Spleen (tissue), 11 donors: ENCODE measurements at regions not wholly inside any gene's neighbourhood (a gene's known extent, or its start where the extent isn't known, plus 50 kb on each side); places are given as distances from the start of the nearest gene placed in this dataset.

ENCODE experiments used
- DNase-seq: peaks from one replicate; pipeline ENCODE4 v3.0.0-alpha.2; 2020
- H3K27ac ChIP-seq, 8 donors: fragments of 200-600 bp; sonication (generic) in 7 of 8; 1 replicate in 4 of 8; 2 replicates in 4 of 8; pipeline versions ENCODE4 v1.5.0 to v1.8.0; 2016 to 2021; ENCODE audit warnings: inconsistent platforms in 4 of 8, mild to moderate bottlenecking in 4 of 8, moderate library complexity in 1 of 8
- H3K27me3 ChIP-seq, 7 donors: fragments of 200-600 bp; sonication (generic) in 6 of 7; replicated peaks in 1 of 7; 1 replicate in 4 of 7; 2 replicates in 3 of 7; pipeline versions ENCODE4 v1.5.0 to v1.8.0; 2016 to 2021; ENCODE audit warnings: inconsistent platforms in 3 of 7, mild to moderate bottlenecking in 1 of 7
- H3K36me3 ChIP-seq, 6 donors: fragments of 200-600 bp; sonication (generic) in 5 of 6; 1 replicate in 4 of 6; 2 replicates in 2 of 6; pipeline versions ENCODE4 v1.5.0 to v1.8.0; 2016 to 2021; ENCODE audit warnings: inconsistent platforms in 2 of 6
- H3K4me1 ChIP-seq, 6 donors: fragments of 200-600 bp; sonication (generic) in 5 of 6; 1 replicate in 3 of 6; 2 replicates in 3 of 6; pipeline versions ENCODE4 v1.5.0 to v1.8.0; 2016 to 2021; ENCODE audit warnings: inconsistent platforms in 3 of 6
- H3K4me3 ChIP-seq, 8 donors: fragments of 200-600 bp; sonication (generic) in 7 of 8; 1 replicate in 4 of 8; 2 replicates in 4 of 8; pipeline versions ENCODE4 v1.5.0 to v1.8.0; 2016 to 2021; ENCODE audit warnings: inconsistent platforms in 4 of 8, mild to moderate bottlenecking in 4 of 8, moderate library complexity in 2 of 8
- H3K9me3 ChIP-seq, 8 donors: fragments of 200-600 bp; sonication (generic) in 7 of 8; 1 replicate in 4 of 8; 2 replicates in 4 of 8; pipeline versions ENCODE4 v1.5.0 to v1.8.0; 2016 to 2021; ENCODE audit warnings: inconsistent platforms in 4 of 8
- POLR2A ChIP-seq, 3 donors: fragments of 450-650 bp; IDR thresholded peaks; one replicate each; pipeline ENCODE4 v1.5.1; 2017; ENCODE audit warnings: antibody characterized with exemption in 3 of 3, mild to moderate bottlenecking in 1 of 3
- POLR2AphosphoS5 ChIP-seq, 3 donors: sonication (generic); formaldehyde crosslinking; IDR thresholded peaks; one replicate each; pipeline ENCODE4 v1.5.1; 2017; ENCODE audit warnings: antibody characterized with exemption in 3 of 3
- WGBS, 5 donors: extraction: QIAGEN DNeasy Blood & Tissue Kit in 3 of 5; methylation state at CpG; one replicate each; pipeline versions ENCODE4 v1.1.5 to v1.1.7; 2013 to 2018; 5-methylcytosine and 5-hydroxymethylcytosine counted together
- intact Hi-C: fragments of 100-400 bp; cut with DNase I; formaldehyde crosslinking; loops from one replicate; pipeline ENCODE4 v1.15.0; 2023; ENCODE audit warnings: low total_unique reads
- TF ChIP-seq, protein P1 (sequence below), 11 experiments: fragments of 200-600 bp in 7 of 11; fragments of 450-650 bp in 4 of 11; sonication (generic) in 4 of 11; IDR thresholded peaks in 8 of 11; conservative IDR thresholded peaks in 3 of 11; 1 replicate in 7 of 11; 2 replicates in 4 of 11; pipeline versions ENCODE4 v1.4.0 to v1.8.0; 2016 to 2021; ENCODE audit warnings: antibody characterized with exemption in 11 of 11, inconsistent platforms in 4 of 11, mild to moderate bottlenecking in 1 of 11
- donor health status: healthy with polysubstance abuse.
- donor health status: DM: no; HTN: no; CAD: no; lungs with moderate emphysema.
- donor health status: DM: no; HTN: no; CAD: no.
- donor health status: Bipolar disorder and iron deficiency.
- donor health status: healthy.
- donor health status: DM: no; HTN: no; CAD: no.
- donor health status: DM: yes; HTN: yes; CAD: no.

- DNase-seq: no peak
- intact Hi-C loops: no loop called here
- no peak for TF ChIP-seq POLR2AphosphoS5 (IDR thresholded peaks at IDR 0.05)
Measured at GRCh38 chr6:109230453-109230852, 135.1 kb downstream of the CEP57L1 start.

DNA sequence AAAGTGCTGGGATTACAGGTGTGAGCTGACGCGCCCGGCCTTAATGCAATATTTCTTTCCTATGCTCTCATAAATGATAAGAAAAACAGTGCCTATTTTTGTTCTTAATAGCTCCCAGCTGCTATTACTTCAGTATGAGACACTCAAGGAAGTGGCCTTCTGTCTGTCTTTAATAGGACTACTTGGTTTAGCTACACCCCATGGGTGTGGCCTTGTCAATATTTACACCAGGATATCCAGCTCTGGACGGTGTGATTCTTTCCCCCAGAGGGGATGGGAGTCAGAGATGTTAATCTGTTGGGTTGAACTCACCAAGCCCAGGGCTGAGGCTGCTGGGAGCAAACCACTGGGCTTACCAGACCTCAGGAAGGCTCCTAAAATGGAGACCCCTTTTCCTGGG lies 134.2 kb downstream of the CEP57L1 start:
- Histone ChIP-seq H3K27me3 (no peaks in the 10 kb centered on the region), H3K4me1 (no peaks in the 10 kb centered on the region), H3K4me3 (no peak overlapping the region), H3K9me3 (no peaks in the 10 kb centered on the region), H3K27ac (no peak overlapping the region), H3K36me3 (no peaks in the 10 kb centered on the region)
- no peak for DNase-seq
- TF ChIP-seq, protein P1, sequence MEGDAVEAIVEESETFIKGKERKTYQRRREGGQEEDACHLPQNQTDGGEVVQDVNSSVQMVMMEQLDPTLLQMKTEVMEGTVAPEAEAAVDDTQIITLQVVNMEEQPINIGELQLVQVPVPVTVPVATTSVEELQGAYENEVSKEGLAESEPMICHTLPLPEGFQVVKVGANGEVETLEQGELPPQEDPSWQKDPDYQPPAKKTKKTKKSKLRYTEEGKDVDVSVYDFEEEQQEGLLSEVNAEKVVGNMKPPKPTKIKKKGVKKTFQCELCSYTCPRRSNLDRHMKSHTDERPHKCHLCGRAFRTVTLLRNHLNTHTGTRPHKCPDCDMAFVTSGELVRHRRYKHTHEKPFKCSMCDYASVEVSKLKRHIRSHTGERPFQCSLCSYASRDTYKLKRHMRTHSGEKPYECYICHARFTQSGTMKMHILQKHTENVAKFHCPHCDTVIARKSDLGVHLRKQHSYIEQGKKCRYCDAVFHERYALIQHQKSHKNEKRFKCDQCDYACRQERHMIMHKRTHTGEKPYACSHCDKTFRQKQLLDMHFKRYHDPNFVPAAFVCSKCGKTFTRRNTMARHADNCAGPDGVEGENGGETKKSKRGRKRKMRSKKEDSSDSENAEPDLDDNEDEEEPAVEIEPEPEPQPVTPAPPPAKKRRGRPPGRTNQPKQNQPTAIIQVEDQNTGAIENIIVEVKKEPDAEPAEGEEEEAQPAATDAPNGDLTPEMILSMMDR (IDR thresholded peaks at IDR 0.05 in 8 of 11, conservative IDR thresholded peaks at IDR 0.05 in 3 of 11): no peak
- no peak for TF ChIP-seq POLR2AphosphoS5 (IDR thresholded peaks at IDR 0.05)
- TF ChIP-seq POLR2A (IDR thresholded peaks at IDR 0.05): no peak
- intact Hi-C loops: no loop called here
- WGBS, 5 donors: 79 to 89% (median 84%) methylated on average over 4 of the region's 4 CpGs

More at GRCh38 chr6:109230453-109230852, 135.1 kb downstream of the CEP57L1 start:
- no peaks in the 10 kb centered on the region for H3K27me3 ChIP-seq
- 92 to 97% (median 95%) methylated on average over 7 of the region's 7 CpGs for WGBS, 5 donors
- H3K27ac ChIP-seq: no peak overlapping the region
- H3K9me3 ChIP-seq: no peaks in the 10 kb centered on the region
- H3K36me3 ChIP-seq: no peaks in the 10 kb centered on the region
- H3K4me1 ChIP-seq: peaks cover 0 to 3% (median 0%) of the 10 kb centered on the region in 6 donors
- H3K4me3 ChIP-seq: no peak overlapping the region

DNA sequence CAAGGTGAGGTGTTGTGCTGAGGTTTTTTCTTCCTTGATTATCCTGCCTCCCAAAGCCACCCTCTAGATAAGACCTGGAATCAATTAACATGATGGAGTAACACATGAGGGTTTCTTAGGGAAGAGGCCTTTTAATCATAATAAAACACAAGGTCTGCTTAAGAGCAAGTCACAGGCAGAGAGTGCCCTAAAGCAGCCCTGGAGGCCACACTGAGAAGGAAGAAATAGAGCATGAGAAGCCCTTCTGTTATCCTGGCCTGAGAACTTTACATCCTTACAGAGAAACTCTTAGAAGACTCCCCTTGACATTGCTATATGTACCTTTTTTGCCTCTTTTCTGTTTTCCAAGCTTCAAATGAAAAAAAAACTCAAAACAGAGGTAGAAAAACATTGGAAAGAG lies 132.3 kb downstream of the CEP57L1 start:
- Histone ChIP-seq H3K4me3 (no peak overlapping the region), H3K27me3 (no peaks in the 10 kb centered on the region), H3K27ac (no peak overlapping the region), H3K9me3 (no peaks in the 10 kb centered on the region), H3K4me1 (no peaks in the 10 kb centered on the region), H3K36me3 (no peaks in the 10 kb centered on the region)
- intact Hi-C loops: no loop called here
- DNase-seq: no peak
- no peak for TF ChIP-seq POLR2AphosphoS5 (IDR thresholded peaks at IDR 0.05)
- TF ChIP-seq POLR2A (IDR thresholded peaks at IDR 0.05): no peak
- TF ChIP-seq, protein P1 (IDR thresholded peaks at IDR 0.05 in 8 of 11, conservative IDR thresholded peaks at IDR 0.05 in 3 of 11): no peak

GRCh38 chr6:109226353-109226752 lies 131.0 kb downstream of the CEP57L1 start:
- Histone ChIP-seq H3K9me3 (no peaks in the 10 kb centered on the region), H3K4me3 (no peak overlapping the region), H3K4me1 (no peaks in the 10 kb centered on the region), H3K27ac (no peak overlapping the region), H3K36me3 (no peaks in the 10 kb centered on the region), H3K27me3 (no peaks in the 10 kb centered on the region)
- intact Hi-C loops: no loop called here
- no peak for DNase-seq
- TF ChIP-seq POLR2A (IDR thresholded peaks at IDR 0.05) (no peak), POLR2AphosphoS5 (IDR thresholded peaks at IDR 0.05) (no peak)
- TF ChIP-seq, protein P1 (IDR thresholded peaks at IDR 0.05 in 8 of 11, conservative IDR thresholded peaks at IDR 0.05 in 3 of 11): no peak

DNA sequence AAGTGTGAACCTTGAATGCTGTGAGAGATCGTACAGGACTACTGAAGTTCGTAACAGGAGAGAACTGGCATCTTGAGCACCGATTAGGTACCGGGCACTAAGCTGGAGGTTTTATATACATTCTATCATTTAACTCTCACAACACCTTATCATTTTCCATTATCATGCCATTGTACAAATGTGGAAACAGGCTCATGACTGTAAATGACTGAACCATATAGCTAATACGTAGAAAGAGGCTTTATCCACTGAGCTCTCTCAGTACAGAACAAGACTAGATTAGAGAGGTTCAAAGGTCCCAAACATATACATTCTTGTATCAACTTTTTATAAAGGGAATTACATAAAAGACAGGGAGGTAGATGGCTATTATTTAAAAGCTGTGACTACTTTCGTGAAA lies 130.6 kb downstream of the CEP57L1 start:
- intact Hi-C loops: no loop called here
- 93 to 96% (median 96%) methylated on average over 6 of the region's 6 CpGs for WGBS, 5 donors
- Histone ChIP-seq H3K27me3 (no peaks in the 10 kb centered on the region), H3K4me1 (peaks cover 0 to 1% (median 0%) of the 10 kb centered on the region in 6 donors), H3K9me3 (no peaks in the 10 kb centered on the region), H3K36me3 (no peaks in the 10 kb centered on the region), H3K4me3 (no peak overlapping the region), H3K27ac (no peak overlapping the region)
- no peak for DNase-seq
- TF ChIP-seq POLR2A (IDR thresholded peaks at IDR 0.05) (no peak), POLR2AphosphoS5 (IDR thresholded peaks at IDR 0.05) (no peak)
- TF ChIP-seq, protein P1 (IDR thresholded peaks at IDR 0.05 in 8 of 11, conservative IDR thresholded peaks at IDR 0.05 in 3 of 11): no peak
